Cardiac fibroblast (primary cell): ENCODE measurements at regions not wholly inside any gene's neighbourhood (a gene's known extent, or its start where the extent isn't known, plus 50 kb on each side); places are given as distances from the start of the nearest gene placed in this dataset.

Experiments
- DNase-seq, 2 donors: peaks; one replicate each; pipeline versions ENCODE4 v3.0.0 to v3.0.0-alpha.2; 2010; ENCODE audit warnings: low read depth in 2 of 2
- H3K4me3 ChIP-seq, 2 donors: replicated peaks in 1 of 2; 1 replicate in 1 of 2; 2 replicates in 1 of 2; pipeline ENCODE4 v1.5.1; 2011; ENCODE audit warnings: low read depth in 2 of 2, low read length in 2 of 2, mild to moderate bottlenecking in 2 of 2, moderate library complexity in 1 of 2
- TF ChIP-seq, protein P1 (sequence below): IDR thresholded peaks from one replicate; pipeline ENCODE4 v1.5.1; 2011; ENCODE audit warnings: low read depth, mild to moderate bottlenecking, low read length, inconsistent platforms

DNA sequence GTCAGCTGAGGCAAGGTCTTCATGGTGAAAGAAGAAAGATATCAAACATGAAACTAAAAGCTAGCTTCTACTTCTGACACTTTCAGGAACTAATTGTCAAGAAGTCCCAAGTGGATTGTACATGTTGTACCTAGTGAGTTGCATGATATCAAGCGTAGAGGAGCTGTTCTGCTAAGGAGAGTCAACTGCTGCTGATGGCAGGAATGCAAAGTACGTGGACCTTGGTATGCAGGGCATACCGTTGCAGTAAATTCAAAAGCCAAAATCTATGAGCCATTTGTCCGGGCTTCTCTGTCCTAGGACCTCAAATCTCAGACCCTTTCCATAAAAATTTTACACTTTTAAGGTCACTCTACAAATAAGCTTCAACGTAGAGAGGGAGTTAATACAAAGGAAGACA lies 446.2 kb downstream of the KCTD8 start:
- no peak for DNase-seq
- TF ChIP-seq, protein P1, sequence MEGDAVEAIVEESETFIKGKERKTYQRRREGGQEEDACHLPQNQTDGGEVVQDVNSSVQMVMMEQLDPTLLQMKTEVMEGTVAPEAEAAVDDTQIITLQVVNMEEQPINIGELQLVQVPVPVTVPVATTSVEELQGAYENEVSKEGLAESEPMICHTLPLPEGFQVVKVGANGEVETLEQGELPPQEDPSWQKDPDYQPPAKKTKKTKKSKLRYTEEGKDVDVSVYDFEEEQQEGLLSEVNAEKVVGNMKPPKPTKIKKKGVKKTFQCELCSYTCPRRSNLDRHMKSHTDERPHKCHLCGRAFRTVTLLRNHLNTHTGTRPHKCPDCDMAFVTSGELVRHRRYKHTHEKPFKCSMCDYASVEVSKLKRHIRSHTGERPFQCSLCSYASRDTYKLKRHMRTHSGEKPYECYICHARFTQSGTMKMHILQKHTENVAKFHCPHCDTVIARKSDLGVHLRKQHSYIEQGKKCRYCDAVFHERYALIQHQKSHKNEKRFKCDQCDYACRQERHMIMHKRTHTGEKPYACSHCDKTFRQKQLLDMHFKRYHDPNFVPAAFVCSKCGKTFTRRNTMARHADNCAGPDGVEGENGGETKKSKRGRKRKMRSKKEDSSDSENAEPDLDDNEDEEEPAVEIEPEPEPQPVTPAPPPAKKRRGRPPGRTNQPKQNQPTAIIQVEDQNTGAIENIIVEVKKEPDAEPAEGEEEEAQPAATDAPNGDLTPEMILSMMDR = no peak
- no peak overlapping the region for H3K4me3 ChIP-seq

DNA sequence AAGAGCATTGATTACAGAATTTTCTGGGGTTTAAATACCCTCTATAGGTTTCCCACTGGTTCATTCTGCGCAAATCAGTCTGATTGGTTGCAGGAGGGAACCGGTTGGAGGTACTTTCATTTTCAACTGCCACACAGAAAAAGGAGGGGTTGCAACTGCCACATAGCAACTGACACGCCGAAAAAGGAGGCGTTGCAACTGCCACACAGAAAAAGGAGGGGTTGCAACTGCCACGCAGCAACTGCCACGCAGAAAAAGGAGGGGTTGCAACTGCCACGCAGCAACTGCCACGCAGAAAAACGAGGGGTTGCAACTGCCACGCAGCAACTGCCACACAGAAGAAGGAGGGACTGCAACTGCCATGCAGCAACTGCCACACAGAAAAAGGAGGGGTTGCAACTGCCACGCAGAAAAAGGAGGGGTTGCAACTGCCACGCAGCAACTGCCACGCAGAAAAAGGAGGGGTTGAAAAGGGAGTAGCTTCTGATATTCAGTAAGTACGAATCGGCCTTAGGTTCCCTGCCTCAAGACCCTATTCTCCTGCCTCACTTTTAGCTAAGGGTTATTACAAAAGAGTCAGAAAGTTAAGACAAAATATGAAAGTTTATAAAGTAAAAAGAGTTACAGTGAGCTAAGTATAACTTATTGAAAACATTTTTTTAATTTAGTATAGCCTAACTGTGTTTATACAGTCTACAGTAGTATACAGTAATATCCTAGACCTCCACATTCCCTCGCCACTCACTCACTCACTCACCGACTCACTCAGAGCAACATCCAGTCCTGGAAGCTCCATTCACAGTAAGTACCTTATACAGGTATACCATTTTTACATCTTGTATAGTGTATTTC lies 431.8 kb downstream of the KCTD8 start:
- no peak for DNase-seq
- TF ChIP-seq, protein P1 = no peak
- no peak overlapping the region for H3K4me3 ChIP-seq

DNA sequence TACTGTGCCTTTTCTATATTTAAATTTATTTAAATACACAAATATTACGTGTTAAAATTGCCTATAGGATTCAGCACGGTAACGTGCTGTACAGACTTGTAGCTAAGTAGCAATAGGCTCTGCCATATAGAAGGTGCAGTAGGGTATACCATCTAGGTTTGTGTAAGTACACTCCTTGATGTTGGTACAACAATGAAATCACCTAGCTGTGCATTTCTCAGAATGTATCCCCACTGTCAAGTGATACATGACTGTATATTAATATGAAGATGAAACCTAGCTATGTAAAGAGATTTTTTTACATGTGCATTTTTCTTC lies 431.2 kb downstream of the KCTD8 start:
- no peak for DNase-seq
- H3K4me3 ChIP-seq = no peak overlapping the region
- TF ChIP-seq, protein P1 = no peak

DNA sequence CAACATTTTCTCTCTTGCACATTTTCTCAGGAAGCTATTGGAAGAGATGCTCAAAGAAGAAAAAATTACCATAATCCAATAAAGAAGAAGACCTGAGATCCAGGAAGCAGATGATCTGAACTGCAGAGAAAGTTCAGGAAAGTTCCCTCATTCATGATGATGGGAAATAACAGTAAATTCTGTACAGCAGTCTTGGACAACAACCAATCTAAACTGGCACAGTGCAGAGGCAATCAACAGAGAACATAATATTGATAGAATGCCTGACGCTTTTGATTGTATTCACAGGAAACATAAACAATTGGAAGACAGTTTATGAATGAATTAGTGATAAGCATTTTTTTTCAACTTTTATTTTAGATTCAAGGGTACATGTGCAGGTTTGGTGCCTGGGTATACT lies 428.9 kb downstream of the KCTD8 start:
- DNase-seq = no peak
- TF ChIP-seq, protein P1 = no peak
- no peak overlapping the region for H3K4me3 ChIP-seq

DNA sequence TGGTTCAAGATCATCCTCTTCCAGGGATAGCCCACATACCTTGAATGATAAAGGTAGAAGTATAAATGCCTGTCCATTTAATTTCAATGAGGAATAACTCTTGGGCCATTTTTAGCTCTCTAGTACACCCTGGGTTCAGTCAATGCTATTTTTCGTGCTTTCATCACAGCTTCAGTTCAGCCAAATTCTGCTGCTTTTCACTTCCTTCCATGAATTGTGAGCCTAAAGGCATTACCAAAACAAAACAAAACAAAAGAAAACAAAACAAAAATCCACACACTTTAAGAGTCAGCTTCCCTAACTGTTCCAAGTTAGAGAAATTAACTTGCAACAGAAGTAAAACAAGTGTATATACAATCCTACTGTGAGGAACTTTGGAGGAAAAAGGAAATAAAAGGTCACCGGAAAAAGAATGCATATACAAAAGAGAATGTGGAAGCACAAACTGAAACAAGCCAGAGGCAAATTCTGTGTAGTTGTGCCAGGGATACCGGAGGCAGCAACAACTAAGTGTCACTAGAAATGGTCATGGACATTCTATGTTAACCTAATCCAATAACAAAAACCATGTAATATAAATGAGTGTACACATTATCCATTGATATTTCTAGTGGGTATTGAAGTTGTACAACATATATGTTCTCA lies 423.1 kb downstream of the KCTD8 start:
- DNase-seq = no peak
- TF ChIP-seq, protein P1 = no peak
- H3K4me3 ChIP-seq = no peak overlapping the region

DNA sequence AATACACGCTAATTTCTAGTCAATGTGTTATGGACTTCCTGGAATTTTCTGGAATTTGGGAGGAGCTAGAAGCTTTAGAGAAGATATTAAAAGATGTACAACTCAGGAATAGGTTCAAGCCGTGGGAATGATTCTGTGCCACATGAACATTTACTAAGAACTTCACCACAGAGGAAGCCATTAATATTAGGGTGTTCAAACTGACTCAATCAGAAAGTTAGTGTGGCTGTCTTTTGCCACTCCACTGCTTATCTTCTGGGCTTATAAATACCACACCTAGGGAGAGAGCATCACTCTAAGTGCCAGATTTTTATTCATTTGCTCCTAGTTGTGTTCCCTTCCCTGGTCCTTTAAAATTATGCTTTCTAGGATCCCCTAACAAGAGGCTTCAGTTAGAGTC lies 409.8 kb downstream of the KCTD8 start:
- no peak for DNase-seq
- H3K4me3 ChIP-seq = no peak overlapping the region
- TF ChIP-seq, protein P1 = no peak
